Esophagus squamous epithelium (tissue), 4 donors: ENCODE measurements at regions not wholly inside any gene's neighbourhood (a gene's known extent, or its start where the extent isn't known, plus 50 kb on each side); places are given as distances from the start of the nearest gene placed in this dataset.
"Not testable (repeated sequence)": the region's sequence is repeated elsewhere in the genome, so short reads cannot be mapped to it uniquely, and the experiment has no call there.

ENCODE experiments used
- POLR2A ChIP-seq, 4 donors: fragments of 450-650 bp; IDR thresholded peaks; one replicate each; pipeline ENCODE4 v1.6.1; 2017; ENCODE audit warnings: antibody characterized with exemption in 4 of 4, mild to moderate bottlenecking in 4 of 4, moderate library complexity in 3 of 4
- TF ChIP-seq, protein P1 (sequence below), 6 experiments: fragments of 450-650 bp in 4 of 6; fragments of 200-600 bp in 2 of 6; sonication (generic) in 2 of 6; IDR thresholded peaks; one replicate each; pipeline ENCODE4 v1.5.1; 2016 to 2019; ENCODE audit warnings: antibody characterized with exemption in 6 of 6, mild to moderate bottlenecking in 4 of 6, moderate library complexity in 4 of 6

DNA sequence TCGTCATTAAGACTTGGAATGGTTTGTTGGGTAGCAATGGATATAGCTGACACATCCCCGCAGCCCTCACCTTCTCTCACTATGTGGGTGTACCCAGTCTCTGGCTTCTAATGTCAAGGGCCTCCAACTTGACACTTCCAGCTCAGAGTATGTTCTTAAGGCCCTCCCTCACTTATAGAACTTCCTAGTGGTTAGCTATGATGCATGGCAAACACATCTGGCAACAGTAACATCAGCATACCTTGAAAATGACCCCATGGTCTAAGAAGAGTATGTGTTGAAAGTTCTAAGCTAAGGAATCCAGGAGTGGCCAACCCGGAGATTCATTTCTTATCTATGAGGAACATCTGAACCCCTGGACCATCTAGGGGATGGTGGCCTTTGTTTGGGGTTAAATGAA is 151.2 kb downstream of the GTF2IRD2B start:
- TF ChIP-seq POLR2A (IDR thresholded peaks at IDR 0.05) = not testable (repeated sequence)
- TF ChIP-seq, protein P1, sequence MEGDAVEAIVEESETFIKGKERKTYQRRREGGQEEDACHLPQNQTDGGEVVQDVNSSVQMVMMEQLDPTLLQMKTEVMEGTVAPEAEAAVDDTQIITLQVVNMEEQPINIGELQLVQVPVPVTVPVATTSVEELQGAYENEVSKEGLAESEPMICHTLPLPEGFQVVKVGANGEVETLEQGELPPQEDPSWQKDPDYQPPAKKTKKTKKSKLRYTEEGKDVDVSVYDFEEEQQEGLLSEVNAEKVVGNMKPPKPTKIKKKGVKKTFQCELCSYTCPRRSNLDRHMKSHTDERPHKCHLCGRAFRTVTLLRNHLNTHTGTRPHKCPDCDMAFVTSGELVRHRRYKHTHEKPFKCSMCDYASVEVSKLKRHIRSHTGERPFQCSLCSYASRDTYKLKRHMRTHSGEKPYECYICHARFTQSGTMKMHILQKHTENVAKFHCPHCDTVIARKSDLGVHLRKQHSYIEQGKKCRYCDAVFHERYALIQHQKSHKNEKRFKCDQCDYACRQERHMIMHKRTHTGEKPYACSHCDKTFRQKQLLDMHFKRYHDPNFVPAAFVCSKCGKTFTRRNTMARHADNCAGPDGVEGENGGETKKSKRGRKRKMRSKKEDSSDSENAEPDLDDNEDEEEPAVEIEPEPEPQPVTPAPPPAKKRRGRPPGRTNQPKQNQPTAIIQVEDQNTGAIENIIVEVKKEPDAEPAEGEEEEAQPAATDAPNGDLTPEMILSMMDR (IDR thresholded peaks at IDR 0.05) = not testable (repeated sequence)
